ENCODE measurements at regions not wholly inside any gene's neighbourhood (a gene's known extent, or its start where the extent isn't known, plus 50 kb on each side); places are given as distances from the start of the nearest gene placed in this dataset.
"Not testable (repeated sequence)": the region's sequence is repeated elsewhere in the genome, so short reads cannot be mapped to it uniquely, and the experiment has no call there.

DNA sequence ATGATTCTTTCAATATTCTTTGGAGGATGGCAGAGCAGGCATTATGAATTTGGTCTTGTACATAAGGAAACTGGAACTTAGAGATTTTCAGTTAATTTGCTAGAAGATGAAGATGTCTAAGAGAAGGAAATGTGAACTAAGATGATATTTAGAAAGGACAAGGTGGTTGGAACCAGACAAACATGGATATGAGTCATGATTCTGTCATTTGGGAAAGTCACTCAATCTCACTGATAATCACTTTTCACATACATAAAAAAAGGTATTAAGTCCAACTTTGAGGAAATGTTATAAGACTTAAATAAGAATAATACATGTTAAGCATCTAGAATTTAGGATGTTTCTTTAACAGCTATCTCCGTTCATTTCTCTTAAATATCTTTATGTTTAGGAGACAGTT lies 315.1 kb upstream of the COX7C start:
- H3K9ac ChIP-seq (ENCODE audit: insufficient read depth, low read depth, low read length); H3K27me3 ChIP-seq (ENCODE audit: control insufficient read depth in 1 of 2, insufficient read depth in 2 of 2, low read length in 2 of 2); H3K9me3 ChIP-seq (ENCODE audit: low read length); H3K4me3 ChIP-seq (replicated peaks in 1 of 3; ENCODE audit: insufficient read depth in 1 of 3, low read depth in 2 of 3, low read length in 3 of 3); H3K36me3 ChIP-seq (replicated peaks in 1 of 2; ENCODE audit: control insufficient read depth in 1 of 2, insufficient read depth in 2 of 2, low read length in 2 of 2); H3K4me1 ChIP-seq (ENCODE audit: insufficient read depth, low read length); DNase-seq (ENCODE audit: low spot score); H2AFZ ChIP-seq (ENCODE audit: low read length); H3K4me2 ChIP-seq (ENCODE audit: low read depth, low read length); CTCF ChIA-PET (ENCODE audit: low intra/inter-chr PET ratio, low total read pairs); H3K27ac ChIP-seq (ENCODE audit: extremely low read length, insufficient read depth, low read length); ATAC-seq; H4K20me1 ChIP-seq (ENCODE audit: insufficient read depth, low read length); in situ Hi-C loops (cut with HindIII; ENCODE audit: extremely low pct_ligation_motif_present, low pct_unique_long_range_greater_than_20kb); POLR2A ChIA-PET; intact Hi-C loops (cut with micrococcal nuclease; ENCODE audit: unreplicated experiment); BruUV-seq (replicated peaks); FAIRE-seq; H3K79me2 ChIP-seq (ENCODE audit: insufficient read depth, low read length): not testable (repeated sequence)
- 0% methylated on average over 1 of the region's 1 CpG for WGBS (ENCODE audit: low lambda C conversion rate)

DNA sequence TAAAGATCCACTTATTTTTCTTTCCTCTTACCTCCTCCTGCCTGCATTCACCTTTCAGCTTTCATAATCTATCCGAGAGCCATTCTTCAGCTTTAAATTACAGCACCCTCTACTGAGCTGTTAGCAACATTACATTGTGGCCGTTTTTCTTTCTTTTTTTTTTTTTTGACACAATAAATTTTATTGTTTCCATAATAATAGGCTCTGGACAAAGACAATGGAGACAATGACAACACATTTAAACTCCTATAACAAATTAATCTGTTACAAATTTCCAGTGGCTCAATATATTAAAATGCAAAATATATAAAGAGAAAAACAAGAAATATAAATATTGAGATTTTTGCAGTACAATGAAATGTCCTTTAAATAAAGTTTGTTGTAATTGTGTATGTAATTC lies 312.7 kb upstream of the COX7C start:
- POLR2A ChIA-PET; H3K36me3 ChIP-seq (replicated peaks in 1 of 2; ENCODE audit: control insufficient read depth in 1 of 2, insufficient read depth in 2 of 2, low read length in 2 of 2); H3K79me2 ChIP-seq (ENCODE audit: insufficient read depth, low read length); H3K27me3 ChIP-seq (ENCODE audit: control insufficient read depth in 1 of 2, insufficient read depth in 2 of 2, low read length in 2 of 2); in situ Hi-C loops (cut with HindIII; ENCODE audit: extremely low pct_ligation_motif_present, low pct_unique_long_range_greater_than_20kb); H4K20me1 ChIP-seq (ENCODE audit: insufficient read depth, low read length); CTCF ChIA-PET (ENCODE audit: low intra/inter-chr PET ratio, low total read pairs); H3K27ac ChIP-seq (ENCODE audit: extremely low read length, insufficient read depth, low read length); BruUV-seq (replicated peaks); intact Hi-C loops (cut with micrococcal nuclease; ENCODE audit: unreplicated experiment); H3K9me3 ChIP-seq (ENCODE audit: low read length); H2AFZ ChIP-seq (ENCODE audit: low read length); H3K4me3 ChIP-seq (replicated peaks in 1 of 3; ENCODE audit: insufficient read depth in 1 of 3, low read depth in 2 of 3, low read length in 3 of 3); FAIRE-seq; H3K4me2 ChIP-seq (ENCODE audit: low read depth, low read length); H3K4me1 ChIP-seq (ENCODE audit: insufficient read depth, low read length); H3K9ac ChIP-seq (ENCODE audit: insufficient read depth, low read depth, low read length): not testable (repeated sequence)
- 2% methylated on average over 2 of the region's 2 CpGs for WGBS (ENCODE audit: low lambda C conversion rate)
- TF ChIP-seq, protein P1, sequence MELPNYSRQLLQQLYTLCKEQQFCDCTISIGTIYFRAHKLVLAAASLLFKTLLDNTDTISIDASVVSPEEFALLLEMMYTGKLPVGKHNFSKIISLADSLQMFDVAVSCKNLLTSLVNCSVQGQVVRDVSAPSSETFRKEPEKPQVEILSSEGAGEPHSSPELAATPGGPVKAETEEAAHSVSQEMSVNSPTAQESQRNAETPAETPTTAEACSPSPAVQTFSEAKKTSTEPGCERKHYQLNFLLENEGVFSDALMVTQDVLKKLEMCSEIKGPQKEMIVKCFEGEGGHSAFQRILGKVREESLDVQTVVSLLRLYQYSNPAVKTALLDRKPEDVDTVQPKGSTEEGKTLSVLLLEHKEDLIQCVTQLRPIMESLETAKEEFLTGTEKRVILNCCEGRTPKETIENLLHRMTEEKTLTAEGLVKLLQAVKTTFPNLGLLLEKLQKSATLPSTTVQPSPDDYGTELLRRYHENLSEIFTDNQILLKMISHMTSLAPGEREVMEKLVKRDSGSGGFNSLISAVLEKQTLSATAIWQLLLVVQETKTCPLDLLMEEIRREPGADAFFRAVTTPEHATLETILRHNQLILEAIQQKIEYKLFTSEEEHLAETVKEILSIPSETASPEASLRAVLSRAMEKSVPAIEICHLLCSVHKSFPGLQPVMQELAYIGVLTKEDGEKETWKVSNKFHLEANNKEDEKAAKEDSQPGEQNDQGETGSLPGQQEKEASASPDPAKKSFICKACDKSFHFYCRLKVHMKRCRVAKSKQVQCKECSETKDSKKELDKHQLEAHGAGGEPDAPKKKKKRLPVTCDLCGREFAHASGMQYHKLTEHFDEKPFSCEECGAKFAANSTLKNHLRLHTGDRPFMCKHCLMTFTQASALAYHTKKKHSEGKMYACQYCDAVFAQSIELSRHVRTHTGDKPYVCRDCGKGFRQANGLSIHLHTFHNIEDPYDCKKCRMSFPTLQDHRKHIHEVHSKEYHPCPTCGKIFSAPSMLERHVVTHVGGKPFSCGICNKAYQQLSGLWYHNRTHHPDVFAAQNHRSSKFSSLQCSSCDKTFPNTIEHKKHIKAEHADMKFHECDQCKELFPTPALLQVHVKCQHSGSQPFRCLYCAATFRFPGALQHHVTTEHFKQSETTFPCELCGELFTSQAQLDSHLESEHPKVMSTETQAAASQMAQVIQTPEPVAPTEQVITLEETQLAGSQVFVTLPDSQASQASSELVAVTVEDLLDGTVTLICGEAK (IDR thresholded peaks at IDR 0.05), result peak; percentile 47; the same call in 1 of the 2 replicates
- TF ChIP-seq, protein P1 (CRISPR knock-in tag; IDR thresholded peaks at IDR 0.05), result not testable (repeated sequence)
- TF ChIP-seq, protein P2, sequence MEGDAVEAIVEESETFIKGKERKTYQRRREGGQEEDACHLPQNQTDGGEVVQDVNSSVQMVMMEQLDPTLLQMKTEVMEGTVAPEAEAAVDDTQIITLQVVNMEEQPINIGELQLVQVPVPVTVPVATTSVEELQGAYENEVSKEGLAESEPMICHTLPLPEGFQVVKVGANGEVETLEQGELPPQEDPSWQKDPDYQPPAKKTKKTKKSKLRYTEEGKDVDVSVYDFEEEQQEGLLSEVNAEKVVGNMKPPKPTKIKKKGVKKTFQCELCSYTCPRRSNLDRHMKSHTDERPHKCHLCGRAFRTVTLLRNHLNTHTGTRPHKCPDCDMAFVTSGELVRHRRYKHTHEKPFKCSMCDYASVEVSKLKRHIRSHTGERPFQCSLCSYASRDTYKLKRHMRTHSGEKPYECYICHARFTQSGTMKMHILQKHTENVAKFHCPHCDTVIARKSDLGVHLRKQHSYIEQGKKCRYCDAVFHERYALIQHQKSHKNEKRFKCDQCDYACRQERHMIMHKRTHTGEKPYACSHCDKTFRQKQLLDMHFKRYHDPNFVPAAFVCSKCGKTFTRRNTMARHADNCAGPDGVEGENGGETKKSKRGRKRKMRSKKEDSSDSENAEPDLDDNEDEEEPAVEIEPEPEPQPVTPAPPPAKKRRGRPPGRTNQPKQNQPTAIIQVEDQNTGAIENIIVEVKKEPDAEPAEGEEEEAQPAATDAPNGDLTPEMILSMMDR (CRISPR knock-in tag; IDR thresholded peaks at IDR 0.05), result peak; percentile 24; the same call in 1 of the 2 replicates
- TF ChIP-seq STAG1 (CRISPR knock-in tag; IDR thresholded peaks at IDR 0.05), result peak; percentile 47
- peak; percentile 1 for DNase-seq (ENCODE audit: low spot score)
- ATAC-seq, result peak; percentile 55; the same call in 2 of the 3 replicates

All from HepG2 (cell line).